Urothelium cell line (cell line): ENCODE measurements at regions not wholly inside any gene's neighbourhood (a gene's known extent, or its start where the extent isn't known, plus 50 kb on each side); places are given as distances from the start of the nearest gene placed in this dataset.
"Not testable (repeated sequence)": the region's sequence is repeated elsewhere in the genome, so short reads cannot be mapped to it uniquely, and the experiment has no call there.

Experiments
- DNase-seq: peaks from one replicate; pipeline ENCODE4 v3.0.0; 2011; ENCODE audit warnings: low spot score, mixed read lengths
- FAIRE-seq: peaks from 2 replicates; lab custom pipeline; 2011; peaks lifted over from hg19 to GRCh38; lab: Jason Lieb, UNC

DNA sequence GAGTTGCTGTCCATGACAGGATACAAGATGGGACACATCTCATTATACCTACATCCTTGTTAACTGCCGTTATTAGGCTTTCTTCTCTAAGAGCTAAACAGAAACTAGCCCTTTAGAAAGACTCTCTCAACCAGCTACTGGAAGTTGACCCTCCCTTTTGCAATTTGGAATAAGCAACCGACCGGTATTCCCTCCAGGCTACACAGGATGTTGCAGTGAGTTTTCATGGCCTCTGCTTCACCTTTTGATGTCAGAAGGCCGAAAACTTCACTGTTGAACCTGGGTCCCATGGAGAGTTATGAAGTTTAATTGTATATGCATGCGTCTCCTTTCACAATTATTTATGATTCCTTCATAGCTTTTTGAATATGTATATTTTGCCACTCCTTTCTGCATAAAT is 1042.5 kb upstream of the SPRY2 start:
- DNase-seq (no peak), FAIRE-seq (no peak)

- FAIRE-seq = no peak
These were observed 1041.3 kb upstream of the SPRY2 start for GRCh38 chr13:81382246-81382645.

GRCh38 chr13:81381560-81381959 is 1040.6 kb upstream of the SPRY2 start:
- DNase-seq = no peak
- no peak for FAIRE-seq

More at GRCh38 chr13:81382246-81382645, 1041.3 kb upstream of the SPRY2 start:
- DNase-seq = no peak

DNA sequence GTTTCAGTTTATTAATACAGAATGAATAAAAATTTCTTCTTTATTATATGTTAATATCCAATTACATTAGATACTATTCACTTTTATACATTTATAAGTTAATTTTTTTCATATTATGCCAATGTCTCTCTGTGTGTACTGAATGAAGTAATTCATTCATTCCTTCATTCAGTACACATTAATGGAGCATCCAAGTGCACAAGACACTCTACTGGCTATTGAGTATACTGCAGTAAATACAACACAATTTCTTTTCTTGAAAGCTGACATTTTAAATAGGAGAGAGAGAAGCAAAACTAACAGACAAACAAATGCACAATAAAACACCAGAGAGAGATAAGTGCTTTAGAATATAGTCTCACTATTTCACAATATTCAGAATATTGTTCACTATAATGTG is 1038.3 kb upstream of the SPRY2 start:
- FAIRE-seq = no peak
- no peak for DNase-seq

DNA sequence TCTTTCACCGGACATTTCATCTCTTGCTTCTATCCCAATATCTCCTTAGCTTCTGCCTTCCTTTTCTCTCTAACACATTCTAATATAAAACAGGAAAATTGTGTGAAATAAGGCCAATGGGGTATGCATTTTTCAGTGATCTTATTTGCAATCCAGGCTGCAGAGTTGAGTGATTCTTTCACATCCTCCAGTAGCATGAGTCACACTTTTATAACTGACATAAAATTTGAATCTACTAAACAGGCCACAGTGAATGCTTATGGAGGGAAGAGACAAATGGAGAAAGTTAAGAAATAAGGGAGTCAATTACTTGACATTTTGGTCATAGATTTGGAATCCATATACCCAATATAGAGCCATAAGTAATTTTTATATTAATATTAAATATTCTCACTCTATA is 1037.0 kb upstream of the SPRY2 start:
- DNase-seq = peak; percentile 1
- FAIRE-seq = no peak

DNA sequence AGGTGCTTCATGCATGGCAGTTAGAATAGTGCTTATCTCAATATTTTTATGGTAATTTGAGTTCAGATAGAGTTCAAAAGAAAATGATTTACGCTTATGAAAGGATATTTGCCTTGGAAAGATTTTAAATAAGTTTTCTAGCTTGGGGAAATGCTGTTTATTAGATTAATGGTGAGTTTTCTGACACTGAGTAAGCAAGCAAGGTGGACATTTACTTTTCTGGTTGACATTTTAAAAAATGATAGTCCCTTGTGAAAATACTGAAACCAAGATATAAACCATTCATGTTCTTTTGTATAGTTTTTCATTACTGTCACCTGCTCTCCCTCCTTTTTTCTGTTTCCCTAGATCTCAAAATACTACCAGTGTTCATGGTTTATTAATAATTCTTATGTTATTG is 1034.8 kb upstream of the SPRY2 start:
- DNase-seq = no peak
- no peak for FAIRE-seq

GRCh38 chr13:81362711-81363110 is 1021.8 kb upstream of the SPRY2 start:
- not testable (repeated sequence) for FAIRE-seq, DNase-seq

DNA sequence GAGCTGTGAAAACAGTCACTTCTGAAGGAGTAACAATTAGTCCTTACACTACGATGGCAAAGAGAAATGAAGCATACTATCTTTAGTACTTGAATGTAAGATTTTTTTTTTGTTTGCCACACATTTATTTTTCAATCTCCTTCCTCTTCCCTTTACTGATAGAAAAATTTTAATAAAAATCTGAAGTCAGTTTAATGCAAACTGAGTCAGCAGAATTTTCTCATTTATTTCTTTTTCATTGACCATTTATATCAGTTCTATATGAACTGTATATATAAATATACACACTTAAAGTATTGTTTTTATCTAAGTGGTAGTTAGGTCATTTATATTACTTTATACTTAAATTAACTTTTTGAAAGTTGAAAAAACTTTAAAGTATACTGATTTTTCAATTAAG is 1009.1 kb upstream of the SPRY2 start:
- no peak for DNase-seq
- no peak for FAIRE-seq

- DNase-seq, FAIRE-seq: not testable (repeated sequence)
These were observed 999.5 kb upstream of the SPRY2 start for GRCh38 chr13:81340118-81341069.

DNA sequence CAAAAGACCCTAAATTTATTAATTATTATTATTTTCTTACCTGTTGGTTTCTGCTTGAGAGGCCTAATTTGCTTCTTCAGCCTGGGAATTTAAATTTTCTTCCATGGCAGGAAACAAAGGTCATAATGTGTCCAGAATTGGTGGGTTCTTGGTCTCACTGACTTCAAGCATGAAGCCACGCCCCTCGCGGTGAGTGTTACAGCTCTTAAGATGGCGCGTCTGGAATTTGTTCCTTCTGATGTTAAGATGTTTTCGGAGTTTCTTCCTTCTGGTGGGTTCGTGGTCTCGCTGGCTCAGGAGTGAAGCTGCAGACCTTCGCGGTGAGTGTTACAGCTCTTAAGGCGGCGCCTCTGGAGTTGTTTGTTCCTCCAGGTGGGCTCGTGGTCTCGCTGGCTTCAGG is 998.7 kb upstream of the SPRY2 start:
- DNase-seq = peak; percentile 4
- not testable (repeated sequence) for FAIRE-seq

- FAIRE-seq = no peak
- DNase-seq = no peak
These were observed 993.6 kb upstream of the SPRY2 start for GRCh38 chr13:81334481-81334880.

DNA sequence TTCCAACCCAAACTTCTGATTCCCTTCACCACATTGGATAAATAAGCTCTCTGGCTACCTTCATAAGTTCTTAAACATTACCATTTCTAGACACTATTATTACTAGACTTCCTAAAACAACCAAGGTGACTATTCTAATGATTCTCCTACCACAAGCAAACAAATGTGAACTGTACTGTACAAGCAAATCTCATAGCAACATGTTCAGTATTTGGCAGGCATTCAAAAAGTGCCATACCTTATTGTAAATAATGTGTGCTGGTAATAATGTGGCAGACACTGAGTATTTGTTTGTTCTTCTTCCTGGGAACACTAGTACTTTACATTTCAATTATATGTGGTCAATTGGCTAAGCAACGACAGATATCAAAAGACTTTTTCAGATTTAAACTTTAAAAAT is 986.0 kb upstream of the SPRY2 start:
- FAIRE-seq (no peak), DNase-seq (no peak)

DNA sequence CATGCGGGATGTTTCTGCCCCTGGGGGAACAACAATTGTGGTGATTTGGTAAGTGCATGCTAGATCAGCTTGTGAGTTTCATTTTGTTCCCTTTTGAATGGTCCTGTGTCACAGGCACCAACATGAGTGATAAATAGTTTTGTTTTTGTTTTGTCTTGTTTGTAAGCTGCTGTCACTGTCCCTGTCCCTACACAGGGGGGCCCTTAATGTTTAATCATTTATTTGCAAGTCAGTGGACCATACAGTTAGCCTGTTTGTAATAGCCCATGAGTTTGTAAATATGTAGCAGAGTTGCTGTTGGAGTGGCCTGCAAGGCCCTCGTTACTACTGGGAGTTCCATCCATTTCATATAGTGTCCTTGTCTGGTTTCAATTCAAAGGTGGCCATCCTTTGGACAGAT is 979.6 kb upstream of the SPRY2 start:
- no peak for DNase-seq
- FAIRE-seq = no peak

DNA sequence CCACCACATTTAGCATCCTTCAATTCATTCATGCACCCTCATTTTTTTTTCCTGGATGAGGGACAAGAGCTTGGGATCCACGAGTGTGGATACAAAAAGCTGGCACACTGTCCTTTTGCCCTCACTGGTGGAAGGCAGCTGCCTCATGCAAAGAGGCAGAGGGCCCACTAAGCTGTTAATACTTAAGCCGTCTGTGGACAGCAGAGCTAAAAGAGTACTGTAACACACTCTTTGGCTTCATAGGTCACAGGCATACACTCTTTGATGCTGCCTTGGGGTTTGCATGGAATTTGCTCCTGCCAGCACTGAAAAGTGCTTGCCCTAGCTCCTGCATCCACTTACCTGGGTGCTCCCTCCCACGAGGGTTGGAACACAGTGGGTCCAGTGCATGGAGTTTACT is 978.4 kb upstream of the SPRY2 start:
- FAIRE-seq = no peak
- DNase-seq = no peak

- FAIRE-seq (no peak), DNase-seq (no peak)
These were observed 977.5 kb upstream of the SPRY2 start for GRCh38 chr13:81318231-81319019.

DNA sequence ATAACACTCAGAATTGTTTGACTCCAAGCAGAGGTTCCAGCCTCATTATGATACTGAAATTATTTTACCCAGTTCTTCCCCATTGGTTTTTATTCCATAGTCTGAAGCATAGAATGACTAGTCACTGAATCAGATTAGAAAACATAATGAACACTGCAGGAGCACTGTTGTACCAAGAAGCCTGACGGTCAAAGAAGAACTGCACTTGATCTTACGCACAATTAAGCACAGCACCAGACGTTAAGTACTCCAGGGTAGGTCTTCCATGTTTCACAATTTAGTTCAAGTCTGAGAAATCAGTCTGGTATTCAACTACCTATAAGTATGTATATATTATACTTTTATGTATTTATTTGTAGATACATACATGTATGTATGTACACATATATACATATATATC is 973.5 kb upstream of the SPRY2 start:
- DNase-seq = no peak
- FAIRE-seq = no peak

- FAIRE-seq = no peak
These were observed 965.0 kb upstream of the SPRY2 start for GRCh38 chr13:81305928-81306327.

GRCh38 chr13:81304121-81304659 is 963.3 kb upstream of the SPRY2 start:
- FAIRE-seq = no peak
- no peak for DNase-seq

More at GRCh38 chr13:81305928-81306327, 965.0 kb upstream of the SPRY2 start:
- DNase-seq = no peak

DNA sequence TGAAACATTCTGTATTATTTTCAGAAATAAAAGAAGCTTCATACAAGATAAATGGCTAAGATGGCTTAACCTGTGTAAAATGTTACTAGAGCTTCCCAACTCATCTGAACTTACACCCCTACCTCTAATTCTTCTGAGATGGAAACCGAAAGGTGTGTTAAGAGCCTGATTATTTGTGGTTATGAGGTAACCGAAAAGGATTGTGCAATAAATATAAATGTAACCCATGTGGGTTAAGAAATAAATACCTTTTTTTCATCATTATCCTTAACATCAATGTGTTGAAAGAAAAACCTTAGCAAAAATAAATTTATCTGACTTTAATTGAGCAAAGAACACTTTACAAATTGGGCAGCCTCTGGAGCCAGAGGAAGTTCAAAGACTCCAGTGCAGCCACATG is 961.8 kb upstream of the SPRY2 start:
- no peak for FAIRE-seq
- DNase-seq = no peak

DNA sequence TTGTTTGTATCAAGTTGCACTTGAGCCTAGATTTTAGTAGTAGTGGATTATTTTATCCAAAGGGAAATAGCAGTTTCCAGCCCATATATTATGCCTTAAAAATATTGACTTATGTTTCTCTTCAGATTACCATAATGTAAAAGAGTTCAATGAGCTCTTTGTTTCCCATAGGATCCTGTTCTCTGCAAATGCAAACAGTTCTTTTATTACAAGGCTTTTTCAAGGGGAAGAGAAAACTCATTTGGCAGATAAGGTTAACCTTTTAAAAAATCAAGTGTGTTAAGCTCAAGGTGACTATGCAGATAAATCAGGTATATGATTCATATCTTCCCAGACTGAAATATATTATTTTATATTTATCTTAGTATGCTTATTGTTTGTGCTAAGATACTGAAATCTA is 961.2 kb upstream of the SPRY2 start:
- no peak for DNase-seq
- FAIRE-seq = no peak

DNA sequence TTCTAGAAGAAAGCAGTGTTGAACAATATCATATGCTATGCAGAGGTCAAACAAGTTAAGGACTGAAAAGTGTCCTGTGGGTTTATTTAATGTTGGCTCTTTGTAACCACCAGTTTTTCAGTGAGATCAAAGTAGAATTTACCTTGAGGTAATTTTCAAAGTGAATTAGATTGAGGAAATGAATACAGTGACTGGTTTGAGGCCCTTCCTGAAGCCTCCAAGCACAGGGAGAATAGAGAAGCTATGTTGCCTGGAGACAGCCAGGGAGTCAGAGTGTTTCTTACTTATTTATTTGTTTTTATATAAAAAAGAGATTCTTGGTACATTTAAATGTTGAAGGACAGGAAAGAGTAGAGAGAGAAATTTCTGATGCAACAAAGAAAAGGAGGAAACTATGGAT is 954.3 kb upstream of the SPRY2 start:
- no peak for DNase-seq

More for the DNA sequence above, 954.3 kb upstream of the SPRY2 start:
- FAIRE-seq = no peak
